LNCAP (cell line): ENCODE measurements at regions not wholly inside any gene's neighbourhood (a gene's known extent, or its start where the extent isn't known, plus 50 kb on each side); places are given as distances from the start of the nearest gene placed in this dataset.

ENCODE experiments used
- CTCF ChIP-seq: fragments of 450-650 bp; IDR thresholded peaks from 2 replicates; pipeline ENCODE4 v1.5.1; 2017; ENCODE audit warnings: mild to moderate bottlenecking

- no peak for TF ChIP-seq CTCF
These were observed 737.7 kb downstream of the TLE1 start for GRCh38 chr9:80951675-80952074.

- no peak for TF ChIP-seq CTCF
These were observed 740.5 kb downstream of the TLE1 start for GRCh38 chr9:80948876-80949275.

GRCh38 chr9:80948066-80948465 lies 741.3 kb downstream of the TLE1 start:
- TF ChIP-seq CTCF, result no peak

GRCh38 chr9:80946496-80947170 lies 742.7 kb downstream of the TLE1 start:
- TF ChIP-seq CTCF, result no peak

- TF ChIP-seq CTCF, result no peak
These were observed 743.9 kb downstream of the TLE1 start for GRCh38 chr9:80945436-80945835.

GRCh38 chr9:80937645-80938044 lies 751.7 kb downstream of the TLE1 start:
- no peak for TF ChIP-seq CTCF

- TF ChIP-seq CTCF, result no peak
These were observed 755.3 kb downstream of the TLE1 start for GRCh38 chr9:80934095-80934494.
